GM23248 (cell line): ENCODE measurements at regions not wholly inside any gene's neighbourhood (a gene's known extent, or its start where the extent isn't known, plus 50 kb on each side); places are given as distances from the start of the nearest gene placed in this dataset.
A peak's percentile ranks its signal among the peaks of the same experiment; 100 is the strongest.

Source experiments
- DNase-seq: peaks from one replicate; pipeline ENCODE4 v3.0.0-alpha.2; 2015
- H2AFZ ChIP-seq: fragments of 200-600 bp; sonication (generic); 2 replicates; pipeline ENCODE4 v1.6.1; 2016; ENCODE audit warnings: antibody characterized with exemption
- H3F3A ChIP-seq: fragments of 200-600 bp; sonication (generic); 2 replicates; pipeline ENCODE4 v1.6.1; 2016; ENCODE audit warnings: mild to moderate bottlenecking, antibody characterized with exemption, mixed run types; ENCODE audit not compliant: insufficient read depth
- H3K27ac ChIP-seq: fragments of 200-600 bp; sonication (generic); 2 replicates; pipeline ENCODE4 v1.5.1; 2016; ENCODE audit warnings: mild to moderate bottlenecking
- H3K27me3 ChIP-seq: fragments of 200-600 bp; sonication (generic); replicated peaks from 2 replicates; pipeline ENCODE4 v1.6.1; 2016; ENCODE audit warnings: mild to moderate bottlenecking; ENCODE audit not compliant: insufficient read depth
- H3K36me3 ChIP-seq: fragments of 200-600 bp; sonication (generic); 2 replicates; pipeline ENCODE4 v1.6.1; 2016; ENCODE audit warnings: low read depth, mild to moderate bottlenecking
- H3K4me1 ChIP-seq: fragments of 200-600 bp; sonication (generic); 2 replicates; pipeline ENCODE4 v1.6.1; 2016; ENCODE audit warnings: mild to moderate bottlenecking; ENCODE audit not compliant: insufficient read depth
- H3K4me2 ChIP-seq: fragments of 200-600 bp; sonication (generic); one replicate; pipeline ENCODE4 v1.6.1; 2016; ENCODE audit warnings: mild to moderate bottlenecking; ENCODE audit not compliant: unreplicated experiment
- H3K4me3 ChIP-seq: fragments of 200-600 bp; sonication (generic); 2 replicates; pipeline ENCODE4 v1.5.1; 2016; ENCODE audit warnings: mild to moderate bottlenecking
- H3K79me2 ChIP-seq: fragments of 200-600 bp; sonication (generic); 2 replicates; pipeline ENCODE4 v1.6.1; 2016; ENCODE audit warnings: mild to moderate bottlenecking; ENCODE audit not compliant: insufficient read depth
- H3K9ac ChIP-seq: fragments of 200-600 bp; sonication (generic); 2 replicates; pipeline ENCODE4 v1.6.1; 2016; ENCODE audit warnings: mild to moderate bottlenecking
- H3K9me2 ChIP-seq: fragments of 200-600 bp; sonication (generic); 2 replicates; pipeline ENCODE4 v1.6.1; 2016; ENCODE audit warnings: mixed run types, mild to moderate bottlenecking, moderate library complexity; ENCODE audit not compliant: insufficient read depth
- H3K9me3 ChIP-seq: fragments of 200-600 bp; sonication (generic); one replicate; pipeline ENCODE4 v1.6.1; 2017; ENCODE audit warnings: low read depth
- H4K20me1 ChIP-seq: fragments of 200-600 bp; sonication (generic); 2 replicates; pipeline ENCODE4 v1.6.0; 2016; ENCODE audit not compliant: insufficient read depth
- EZH2 ChIP-seq: fragments of 200-600 bp; sonication (generic); IDR thresholded peaks from 2 replicates; pipeline ENCODE4 v1.6.1; 2018; ENCODE audit warnings: antibody characterized with exemption, mild to moderate bottlenecking; ENCODE audit not compliant: insufficient read depth, poor library complexity, severe bottlenecking
- EZH2phosphoT487 ChIP-seq: fragments of 200-600 bp; sonication (generic); IDR thresholded peaks from 2 replicates; pipeline ENCODE4 v1.6.1; 2018; ENCODE audit warnings: antibody characterized with exemption, moderate library complexity, mild to moderate bottlenecking, low read depth; ENCODE audit not compliant: insufficient read depth
- WGBS, 2 experiments: methylation state at CpG; one replicate each; pipeline ENCODE4 v1.1.6; 2015 to 2017; ENCODE audit warnings: low lambda C conversion rate in 2 of 2, low coverage in 1 of 2; ENCODE audit errors: missing lambda C conversion rate in 2 of 2; 5-methylcytosine and 5-hydroxymethylcytosine counted together
- in situ Hi-C: fragments of 300-500 bp; cut with MboI; formaldehyde crosslinking; loops from 2 replicates; pipeline ENCODE4 v1.15.0; 2020

- Histone ChIP-seq H3K4me2 (no peak overlapping the region), H3K79me2 (no peaks in the 10 kb centered on the region), H3K9ac (no peak overlapping the region), H3K36me3 (no peaks in the 10 kb centered on the region), H3K9me3 (no peaks in the 10 kb centered on the region), H3K4me1 (no peaks in the 10 kb centered on the region), H3K9me2 (no peaks in the 10 kb centered on the region), H3K4me3 (no peak overlapping the region), H4K20me1 (no peaks in the 10 kb centered on the region), H3F3A (no peaks in the 10 kb centered on the region), H3K27me3 (no peaks in the 10 kb centered on the region), H2AFZ (no peak overlapping the region), H3K27ac (no peak overlapping the region)
- WGBS, 2 experiments: 14 to 17% methylated on average over 1 of the region's 1 CpG
- TF ChIP-seq EZH2phosphoT487 (no peak), EZH2 (no peak)
- in situ Hi-C loops: no loop called here
- no peak for DNase-seq
Observed at GRCh38 chr4:188363196-188363595, 224.0 kb downstream of the TRIML1 start.

GRCh38 chr4:188370777-188371176 lies 231.5 kb downstream of the TRIML1 start:
- H3K79me2 ChIP-seq: no peaks in the 10 kb centered on the region
- in situ Hi-C loops: no loop called here

GRCh38 chr4:188372058-188372457 lies 232.8 kb downstream of the TRIML1 start:
- no peaks in the 10 kb centered on the region for H3K9me2 ChIP-seq
- no peaks in the 10 kb centered on the region for H3K79me2 ChIP-seq
- no peak overlapping the region for H3K4me3 ChIP-seq
- H3K9me3 ChIP-seq: no peaks in the 10 kb centered on the region
- no peaks in the 10 kb centered on the region for H4K20me1 ChIP-seq
- TF ChIP-seq EZH2 (no peak), EZH2phosphoT487 (no peak)
- in situ Hi-C loops: no loop called here
- H3F3A ChIP-seq: no peaks in the 10 kb centered on the region
- H3K36me3 ChIP-seq: no peaks in the 10 kb centered on the region
- H2AFZ ChIP-seq: no peak overlapping the region
- H3K27ac ChIP-seq: no peak overlapping the region
- WGBS, 2 experiments: 12 to 16% methylated on average over 1 of the region's 1 CpG
- peak; percentile 5 for DNase-seq
- no peak overlapping the region for H3K9ac ChIP-seq
- H3K4me1 ChIP-seq: no peaks in the 10 kb centered on the region
- no peaks in the 10 kb centered on the region for H3K27me3 ChIP-seq
- H3K4me2 ChIP-seq: no peak overlapping the region

More at GRCh38 chr4:188370777-188371176, 231.5 kb downstream of the TRIML1 start:
- no peak overlapping the region for H2AFZ ChIP-seq
- DNase-seq: no peak
- no peaks in the 10 kb centered on the region for H3K4me1 ChIP-seq
- H3K4me2 ChIP-seq: no peak overlapping the region
- WGBS, 2 experiments: 21 to 22% methylated on average over 3 of the region's 3 CpGs
- no peaks in the 10 kb centered on the region for H3K9me2 ChIP-seq
- no peak overlapping the region for H3K9ac ChIP-seq
- no peaks in the 10 kb centered on the region for H3F3A ChIP-seq
- no peaks in the 10 kb centered on the region for H3K9me3 ChIP-seq
- no peak for TF ChIP-seq EZH2phosphoT487
- TF ChIP-seq EZH2: no peak
- H3K4me3 ChIP-seq: no peak overlapping the region
- no peaks in the 10 kb centered on the region for H4K20me1 ChIP-seq
- H3K27me3 ChIP-seq: no peaks in the 10 kb centered on the region
- no peak overlapping the region for H3K27ac ChIP-seq
- H3K36me3 ChIP-seq: no peaks in the 10 kb centered on the region

- no peak overlapping the region for H2AFZ ChIP-seq
- TF ChIP-seq EZH2phosphoT487: no peak
- TF ChIP-seq EZH2: no peak
Observed at GRCh38 chr4:188372829-188373228, 233.6 kb downstream of the TRIML1 start.

GRCh38 chr4:188374871-188375270 lies 235.6 kb downstream of the TRIML1 start:
- H3K9me3 ChIP-seq: no peaks in the 10 kb centered on the region
- H3K9me2 ChIP-seq: no peaks in the 10 kb centered on the region
- no peak overlapping the region for H3K4me3 ChIP-seq
- no peak overlapping the region for H2AFZ ChIP-seq
- H3K4me1 ChIP-seq: no peaks in the 10 kb centered on the region
- H3K36me3 ChIP-seq: no peaks in the 10 kb centered on the region
- no peaks in the 10 kb centered on the region for H3K27me3 ChIP-seq
- WGBS, 2 experiments: 23 to 33% methylated on average over 5 of the region's 5 CpGs
- H3K79me2 ChIP-seq: no peaks in the 10 kb centered on the region
- H3F3A ChIP-seq: no peaks in the 10 kb centered on the region
- no peak overlapping the region for H3K9ac ChIP-seq
- H3K27ac ChIP-seq: no peak overlapping the region
- DNase-seq: no peak
- H4K20me1 ChIP-seq: no peaks in the 10 kb centered on the region
- TF ChIP-seq EZH2 (no peak), EZH2phosphoT487 (no peak)
- no peak overlapping the region for H3K4me2 ChIP-seq
- in situ Hi-C loops: no loop called here

More at GRCh38 chr4:188372829-188373228, 233.6 kb downstream of the TRIML1 start:
- H3K4me2 ChIP-seq: no peak overlapping the region
- H3K27ac ChIP-seq: no peak overlapping the region
- no peaks in the 10 kb centered on the region for H3K27me3 ChIP-seq
- no peaks in the 10 kb centered on the region for H3K9me2 ChIP-seq
- H3K79me2 ChIP-seq: no peaks in the 10 kb centered on the region
- H3K4me1 ChIP-seq: no peaks in the 10 kb centered on the region
- H3K4me3 ChIP-seq: no peak overlapping the region
- 12 to 22% methylated on average over 3 of the region's 3 CpGs for WGBS, 2 experiments
- H3K9me3 ChIP-seq: no peaks in the 10 kb centered on the region
- no peaks in the 10 kb centered on the region for H3F3A ChIP-seq
- in situ Hi-C loops: no loop called here
- no peaks in the 10 kb centered on the region for H3K36me3 ChIP-seq
- no peaks in the 10 kb centered on the region for H4K20me1 ChIP-seq
- no peak overlapping the region for H3K9ac ChIP-seq
- DNase-seq: no peak
